Keratinocyte (primary cell): ENCODE measurements at regions not wholly inside any gene's neighbourhood (a gene's known extent, or its start where the extent isn't known, plus 50 kb on each side); places are given as distances from the start of the nearest gene placed in this dataset.

Experiments used
- DNase-seq: peaks from one replicate; pipeline ENCODE4 v3.0.0-alpha.2; 2011; ENCODE audit warnings: low read depth, missing footprints, low spot score
- FAIRE-seq: peaks from 2 replicates; lab custom pipeline; 2011; peaks lifted over from hg19 to GRCh38; lab: Jason Lieb, UNC
- H2AFZ ChIP-seq: 2 replicates; pipeline ENCODE4 v1.6.0; 2012; ENCODE audit warnings: low read length, control low read depth, inconsistent platforms; ENCODE audit not compliant: control insufficient read depth
- H3K27ac ChIP-seq: 2 replicates; pipeline ENCODE4 v1.5.1; 2011; ENCODE audit warnings: low read length; ENCODE audit not compliant: control insufficient read depth, insufficient read depth
- H3K27me3 ChIP-seq: 3 replicates; pipeline ENCODE4 v1.6.0; 2011; ENCODE audit warnings: low read length; ENCODE audit not compliant: control insufficient read depth, insufficient read depth; ENCODE audit errors: extremely low read depth
- H3K36me3 ChIP-seq, 2 experiments: 2 replicates in 1 of 2; 3 replicates in 1 of 2; pipeline ENCODE4 v1.5.1; 2011; ENCODE audit warnings: low read length in 2 of 2, mild to moderate bottlenecking in 1 of 2; ENCODE audit not compliant: control insufficient read depth in 2 of 2, insufficient read depth in 2 of 2; ENCODE audit errors: extremely low read depth in 1 of 2
- H3K4me1 ChIP-seq: 3 replicates; pipeline ENCODE4 v1.5.1; 2011; ENCODE audit warnings: low read length; ENCODE audit not compliant: control insufficient read depth, insufficient read depth; ENCODE audit errors: extremely low read depth
- H3K4me2 ChIP-seq: 3 replicates; pipeline ENCODE4 v1.6.0; 2011; ENCODE audit warnings: low read depth, low read length; ENCODE audit not compliant: control insufficient read depth, insufficient read depth; ENCODE audit errors: extremely low read depth
- H3K4me3 ChIP-seq, 3 experiments: fragments of 200-600 bp in 1 of 3; sonication (generic) in 1 of 3; 2 replicates in 2 of 3; 3 replicates in 1 of 3; pipeline ENCODE4 v1.5.1; 2011 to 2016; ENCODE audit warnings: low read length in 3 of 3, mild to moderate bottlenecking in 3 of 3, control low read depth in 2 of 3, inconsistent platforms in 1 of 3, low read depth in 1 of 3, mixed read lengths in 1 of 3, mixed run types in 1 of 3, moderate library complexity in 1 of 3; ENCODE audit not compliant: control insufficient read depth in 2 of 3, insufficient read depth in 2 of 3; ENCODE audit errors: extremely low read depth in 1 of 3
- H3K79me2 ChIP-seq: 2 replicates; pipeline ENCODE4 v1.6.0; 2012; ENCODE audit warnings: low read length; ENCODE audit not compliant: control insufficient read depth, insufficient read depth
- H3K9ac ChIP-seq: 3 replicates; pipeline ENCODE4 v1.6.0; 2011; ENCODE audit warnings: low read length; ENCODE audit not compliant: control insufficient read depth, insufficient read depth; ENCODE audit errors: extremely low read depth
- H3K9me1 ChIP-seq: 3 replicates; pipeline ENCODE4 v1.6.0; 2011; ENCODE audit warnings: low read length; ENCODE audit not compliant: control insufficient read depth, insufficient read depth; ENCODE audit errors: extremely low read depth
- H3K9me3 ChIP-seq: 2 replicates; pipeline ENCODE4 v1.5.1; 2012; ENCODE audit warnings: low read depth, low read length; ENCODE audit not compliant: control insufficient read depth
- H4K20me1 ChIP-seq: 3 replicates; pipeline ENCODE4 v1.6.0; 2011; ENCODE audit warnings: low read length; ENCODE audit not compliant: control insufficient read depth, insufficient read depth; ENCODE audit errors: extremely low read depth
- EZH2 ChIP-seq: IDR thresholded peaks from one replicate; pipeline ENCODE4 v1.6.1; 2012; ENCODE audit warnings: inconsistent platforms, mild to moderate bottlenecking, low read length, moderate library complexity
- dilution Hi-C: fragments of 300-500 bp; cut with MboI; formaldehyde crosslinking; loops from one replicate; pipeline ENCODE4 v1.7.0; 2020; ENCODE audit warnings: low sequenced_read_pairs; ENCODE audit not compliant: extremely low pct_ligation_motif_present
- TF ChIP-seq, protein P1 (sequence below), 3 experiments: IDR thresholded peaks in 1 of 3; conservative IDR thresholded peaks in 1 of 3; optimal IDR thresholded peaks in 1 of 3; 2 replicates in 2 of 3; 3 replicates in 1 of 3; pipeline versions ENCODE3 to v1.5.1; 2011; ENCODE audit warnings: low read length in 3 of 3, mild to moderate bottlenecking in 3 of 3, moderate library complexity in 2 of 3, control low read depth in 1 of 3, inconsistent platforms in 1 of 3; ENCODE audit not compliant: insufficient read depth in 2 of 3; ENCODE audit errors: extremely low read depth in 1 of 3

DNA sequence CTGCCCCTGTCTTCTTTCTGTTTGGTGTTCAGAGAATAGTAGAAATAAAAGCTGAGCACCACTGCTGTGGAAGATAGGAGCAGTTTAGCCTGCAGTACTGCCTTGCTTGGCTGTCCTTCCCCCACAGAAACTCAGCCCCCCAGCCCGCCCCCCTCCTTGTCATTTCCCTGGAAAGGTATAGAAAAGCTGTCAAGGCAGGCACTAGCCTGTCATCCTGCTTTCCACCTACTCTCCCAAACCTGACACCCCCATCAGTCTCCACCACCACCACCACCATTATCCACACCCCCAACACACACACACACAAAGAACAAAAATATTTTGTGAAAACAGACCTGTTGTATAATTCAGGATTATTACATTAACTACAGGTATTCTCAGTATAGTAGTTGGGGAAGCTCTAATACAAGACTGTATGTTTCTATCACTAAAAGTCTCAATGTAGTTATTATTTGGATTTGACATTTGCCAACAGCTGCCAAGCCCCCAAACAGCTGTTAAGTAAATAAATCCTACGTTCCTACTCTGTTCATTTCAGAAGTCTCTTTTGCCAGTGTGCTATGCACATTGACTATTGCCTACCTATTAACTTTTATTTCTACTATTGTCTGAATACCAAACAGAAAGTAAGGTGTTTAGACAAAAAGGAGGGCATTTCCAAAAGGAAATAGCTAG, 128.8 kb downstream of the CYB561 start:
- no peaks in the 10 kb centered on the region for H4K20me1 ChIP-seq
- DNase-seq, result no peak
- H3K4me2 ChIP-seq, result no peak overlapping the region
- TF ChIP-seq, protein P1, sequence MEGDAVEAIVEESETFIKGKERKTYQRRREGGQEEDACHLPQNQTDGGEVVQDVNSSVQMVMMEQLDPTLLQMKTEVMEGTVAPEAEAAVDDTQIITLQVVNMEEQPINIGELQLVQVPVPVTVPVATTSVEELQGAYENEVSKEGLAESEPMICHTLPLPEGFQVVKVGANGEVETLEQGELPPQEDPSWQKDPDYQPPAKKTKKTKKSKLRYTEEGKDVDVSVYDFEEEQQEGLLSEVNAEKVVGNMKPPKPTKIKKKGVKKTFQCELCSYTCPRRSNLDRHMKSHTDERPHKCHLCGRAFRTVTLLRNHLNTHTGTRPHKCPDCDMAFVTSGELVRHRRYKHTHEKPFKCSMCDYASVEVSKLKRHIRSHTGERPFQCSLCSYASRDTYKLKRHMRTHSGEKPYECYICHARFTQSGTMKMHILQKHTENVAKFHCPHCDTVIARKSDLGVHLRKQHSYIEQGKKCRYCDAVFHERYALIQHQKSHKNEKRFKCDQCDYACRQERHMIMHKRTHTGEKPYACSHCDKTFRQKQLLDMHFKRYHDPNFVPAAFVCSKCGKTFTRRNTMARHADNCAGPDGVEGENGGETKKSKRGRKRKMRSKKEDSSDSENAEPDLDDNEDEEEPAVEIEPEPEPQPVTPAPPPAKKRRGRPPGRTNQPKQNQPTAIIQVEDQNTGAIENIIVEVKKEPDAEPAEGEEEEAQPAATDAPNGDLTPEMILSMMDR (optimal IDR thresholded peaks at IDR 0.05 in 1 of 3, IDR thresholded peaks at IDR 0.05 in 1 of 3, conservative IDR thresholded peaks at IDR 0.05 in 1 of 3; ENCODE audit: extremely low read depth in 1 of 3, insufficient read depth in 2 of 3, low read length in 3 of 3), result no peak
- no peak for TF ChIP-seq EZH2
- H3K79me2 ChIP-seq, result no peaks in the 10 kb centered on the region
- no peaks in the 10 kb centered on the region for H3K9me1 ChIP-seq
- H2AFZ ChIP-seq, result no peak overlapping the region
- no peaks in the 10 kb centered on the region for H3K4me1 ChIP-seq
- no peak overlapping the region for H3K4me3 ChIP-seq
- no peaks in the 10 kb centered on the region for H3K27me3 ChIP-seq
- no peaks in the 10 kb centered on the region for H3K9me3 ChIP-seq
- no peak overlapping the region for H3K9ac ChIP-seq
- no peak overlapping the region for H3K27ac ChIP-seq
- FAIRE-seq, result no peak
- peaks cover 5 to 9% of the 10 kb centered on the region in 2 experiments for H3K36me3 ChIP-seq
- dilution Hi-C loops, result no loop called here

- H2AFZ ChIP-seq, result no peak overlapping the region
- TF ChIP-seq, protein P1 (optimal IDR thresholded peaks at IDR 0.05 in 1 of 3, IDR thresholded peaks at IDR 0.05 in 1 of 3, conservative IDR thresholded peaks at IDR 0.05 in 1 of 3; ENCODE audit: extremely low read depth in 1 of 3, insufficient read depth in 2 of 3, low read length in 3 of 3), result no peak
- H3K9me1 ChIP-seq, result no peaks in the 10 kb centered on the region
- H3K4me1 ChIP-seq, result no peaks in the 10 kb centered on the region
- dilution Hi-C loops, result no loop called here
- H3K4me2 ChIP-seq, result no peak overlapping the region
- no peaks in the 10 kb centered on the region for H3K79me2 ChIP-seq
- DNase-seq, result no peak
- no peak overlapping the region for H3K27ac ChIP-seq
- no peaks in the 10 kb centered on the region for H3K9me3 ChIP-seq
- H4K20me1 ChIP-seq, result no peaks in the 10 kb centered on the region
- no peaks in the 10 kb centered on the region for H3K27me3 ChIP-seq
- no peak for FAIRE-seq
- no peak overlapping the region for H3K9ac ChIP-seq
- H3K4me3 ChIP-seq, result no peak overlapping the region
- peaks cover 3 to 5% of the 10 kb centered on the region in 2 experiments for H3K36me3 ChIP-seq
Measured at GRCh38 chr17:63325808-63326207, 120.3 kb downstream of the CYB561 start.
